HFFc6 (cell line): ENCODE measurements at regions not wholly inside any gene's neighbourhood (a gene's known extent, or its start where the extent isn't known, plus 50 kb on each side); places are given as distances from the start of the nearest gene placed in this dataset.

Experiments used
- DNase-seq: peaks from one replicate; pipeline ENCODE4 v3.0.0-alpha.2; 2018
- H3K27ac Mint-ChIP-seq: 2 replicates; pipeline ENCODE4 v1.8.0; 2020; ENCODE audit warnings: mild to moderate bottlenecking, mixed read lengths
- H3K27me3 Mint-ChIP-seq: 2 replicates; pipeline ENCODE4 v1.8.0; 2021; ENCODE audit warnings: mild to moderate bottlenecking, moderate library complexity, mixed read lengths; ENCODE audit not compliant: insufficient read depth
- H3K36me3 Mint-ChIP-seq: 2 replicates; pipeline ENCODE4 v1.8.0; 2021; ENCODE audit warnings: low read depth, mixed read lengths
- H3K4me1 Mint-ChIP-seq: 2 replicates; pipeline ENCODE4 v1.8.0; 2020; ENCODE audit warnings: low read depth, mixed read lengths
- H3K4me3 Mint-ChIP-seq: 2 replicates; pipeline ENCODE4 v1.8.0; 2020; ENCODE audit warnings: mild to moderate bottlenecking, moderate library complexity, mixed read lengths
- H3K9me3 Mint-ChIP-seq: 2 replicates; pipeline ENCODE4 v1.8.0; 2020; ENCODE audit warnings: mild to moderate bottlenecking, mixed read lengths
- TF ChIP-seq, protein P1 (sequence below): fragments of 200-600 bp; sonication (generic); IDR thresholded peaks from 2 replicates; pipeline ENCODE4 v1.5.0; 2021; ENCODE audit warnings: antibody characterized with exemption, mild to moderate bottlenecking

DNA sequence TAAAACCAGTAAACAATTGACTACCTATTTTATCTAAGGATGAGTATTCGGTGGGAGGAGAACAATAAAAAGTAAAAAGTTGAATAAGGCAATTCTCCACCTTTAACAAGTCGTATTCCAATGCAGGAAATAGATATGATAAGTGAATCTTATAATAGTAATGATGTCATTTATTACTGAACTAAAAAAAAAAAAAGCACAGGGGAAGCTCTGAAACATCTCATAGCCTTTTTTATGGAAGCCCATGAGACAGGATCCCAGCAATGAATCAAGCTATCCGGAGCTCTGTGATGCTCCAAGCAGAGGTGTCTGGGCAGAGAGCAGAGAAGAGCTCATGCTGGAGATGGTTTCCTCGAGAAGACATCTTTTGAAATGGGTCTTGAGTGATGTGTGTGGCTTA is 376.0 kb downstream of the ICE1 start:
- Mint-ChIP-seq H3K27me3 (peaks cover 3% of the 10 kb centered on the region; the same call in 1 of the 2 replicates), H3K4me1 (no peaks in the 10 kb centered on the region), H3K9me3 (peaks cover 56% of the 10 kb centered on the region), H3K4me3 (no peak overlapping the region), H3K27ac (no peak overlapping the region), H3K36me3 (peaks cover 4% of the 10 kb centered on the region; the same call in 1 of the 2 replicates)
- no peak for DNase-seq
- TF ChIP-seq, protein P1, sequence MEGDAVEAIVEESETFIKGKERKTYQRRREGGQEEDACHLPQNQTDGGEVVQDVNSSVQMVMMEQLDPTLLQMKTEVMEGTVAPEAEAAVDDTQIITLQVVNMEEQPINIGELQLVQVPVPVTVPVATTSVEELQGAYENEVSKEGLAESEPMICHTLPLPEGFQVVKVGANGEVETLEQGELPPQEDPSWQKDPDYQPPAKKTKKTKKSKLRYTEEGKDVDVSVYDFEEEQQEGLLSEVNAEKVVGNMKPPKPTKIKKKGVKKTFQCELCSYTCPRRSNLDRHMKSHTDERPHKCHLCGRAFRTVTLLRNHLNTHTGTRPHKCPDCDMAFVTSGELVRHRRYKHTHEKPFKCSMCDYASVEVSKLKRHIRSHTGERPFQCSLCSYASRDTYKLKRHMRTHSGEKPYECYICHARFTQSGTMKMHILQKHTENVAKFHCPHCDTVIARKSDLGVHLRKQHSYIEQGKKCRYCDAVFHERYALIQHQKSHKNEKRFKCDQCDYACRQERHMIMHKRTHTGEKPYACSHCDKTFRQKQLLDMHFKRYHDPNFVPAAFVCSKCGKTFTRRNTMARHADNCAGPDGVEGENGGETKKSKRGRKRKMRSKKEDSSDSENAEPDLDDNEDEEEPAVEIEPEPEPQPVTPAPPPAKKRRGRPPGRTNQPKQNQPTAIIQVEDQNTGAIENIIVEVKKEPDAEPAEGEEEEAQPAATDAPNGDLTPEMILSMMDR: no peak

DNA sequence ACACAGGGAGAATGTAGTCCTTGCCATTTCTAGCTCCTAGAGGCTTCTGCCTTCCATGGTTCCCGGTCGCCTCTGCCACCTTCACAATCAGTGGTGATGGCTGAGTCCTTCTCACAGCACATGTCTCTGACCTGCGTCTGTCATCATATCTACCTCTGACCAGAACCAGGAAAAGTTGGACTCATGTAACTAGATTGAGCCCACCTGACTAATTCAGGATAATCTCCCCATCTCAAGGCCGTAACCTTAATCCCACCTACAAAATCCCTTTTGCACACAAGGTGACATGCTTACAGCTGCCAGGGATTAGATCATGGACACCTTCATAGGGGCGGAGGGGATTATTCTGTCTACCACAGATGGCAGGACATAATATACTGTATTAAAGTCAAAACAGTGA is 375.6 kb downstream of the ICE1 start:
- Mint-ChIP-seq H3K27ac (no peak overlapping the region), H3K4me3 (no peak overlapping the region), H3K9me3 (peaks cover 56% of the 10 kb centered on the region), H3K36me3 (peaks cover 3% of the 10 kb centered on the region; the same call in 1 of the 2 replicates), H3K4me1 (no peaks in the 10 kb centered on the region), H3K27me3 (peaks cover 1% of the 10 kb centered on the region; the same call in 1 of the 2 replicates)
- TF ChIP-seq, protein P1: no peak
- DNase-seq: no peak

DNA sequence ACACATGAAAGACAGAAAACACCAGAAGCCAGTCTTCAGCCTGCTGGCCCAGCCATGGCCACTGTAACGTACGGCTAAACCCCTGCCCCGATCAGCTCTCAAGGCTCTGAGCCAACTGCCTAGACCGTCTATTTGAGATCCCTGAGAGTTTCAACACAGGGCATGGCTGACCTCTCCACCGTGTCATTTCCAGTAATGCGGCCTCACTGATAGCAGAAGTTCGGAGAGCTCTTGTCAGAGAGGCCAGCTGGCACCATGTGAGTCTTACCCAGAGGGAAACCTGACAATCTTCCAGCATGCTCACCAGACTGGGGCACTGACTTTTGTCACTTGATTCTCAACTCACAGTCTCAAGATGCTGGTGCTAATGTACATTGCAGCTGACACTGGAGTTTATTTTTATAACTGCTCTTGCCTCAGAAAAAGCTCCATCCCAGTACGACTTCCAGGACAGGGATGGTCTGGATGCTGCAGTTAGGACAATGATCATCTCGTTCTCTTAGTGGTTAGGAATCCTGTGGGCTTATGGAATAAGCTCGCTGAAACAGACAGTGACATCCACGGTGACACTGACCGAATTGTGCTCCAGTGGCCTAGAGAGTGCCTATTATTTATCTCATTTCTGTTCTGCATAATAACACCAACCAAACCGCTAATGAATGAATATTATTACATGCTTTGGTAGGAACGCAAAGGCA is 372.7 kb downstream of the ICE1 start:
- Mint-ChIP-seq H3K27ac (no peak overlapping the region), H3K27me3 (no peaks in the 10 kb centered on the region; the same call in 1 of the 2 replicates), H3K4me3 (no peak overlapping the region), H3K9me3 (peaks cover 47% of the 10 kb centered on the region), H3K36me3 (no peaks in the 10 kb centered on the region), H3K4me1 (no peaks in the 10 kb centered on the region)
- no peak for DNase-seq
- TF ChIP-seq, protein P1: no peak

DNA sequence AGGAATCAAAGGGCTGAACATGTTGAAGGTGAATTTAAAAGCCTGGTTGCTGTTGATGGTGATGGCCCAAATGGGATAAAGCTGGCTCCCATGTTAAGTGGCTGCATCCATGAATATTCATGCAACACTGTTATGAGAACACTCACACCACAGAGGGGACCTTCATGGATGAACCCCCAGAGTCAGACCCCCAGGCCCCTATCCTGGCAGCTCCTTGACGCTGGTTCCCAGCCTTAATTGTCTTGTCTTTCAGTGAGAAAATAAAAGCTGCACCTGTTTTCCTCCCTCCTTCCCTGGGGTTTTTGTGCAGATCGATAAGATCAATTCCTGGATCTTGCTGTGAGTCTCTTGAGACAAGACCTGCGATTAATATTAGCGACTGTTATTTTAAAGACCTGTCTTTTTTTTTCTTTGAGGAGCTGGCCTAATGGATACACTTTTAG is 371.7 kb downstream of the ICE1 start:
- no peak for DNase-seq
- no peaks in the 10 kb centered on the region; the same call in 1 of the 2 replicates for H3K27me3 Mint-ChIP-seq
- TF ChIP-seq, protein P1: no peak
- H3K4me3 Mint-ChIP-seq: no peak overlapping the region
- H3K27ac Mint-ChIP-seq: no peak overlapping the region
- peaks cover 50% of the 10 kb centered on the region for H3K9me3 Mint-ChIP-seq
- H3K4me1 Mint-ChIP-seq: no peaks in the 10 kb centered on the region
- H3K36me3 Mint-ChIP-seq: no peaks in the 10 kb centered on the region

DNA sequence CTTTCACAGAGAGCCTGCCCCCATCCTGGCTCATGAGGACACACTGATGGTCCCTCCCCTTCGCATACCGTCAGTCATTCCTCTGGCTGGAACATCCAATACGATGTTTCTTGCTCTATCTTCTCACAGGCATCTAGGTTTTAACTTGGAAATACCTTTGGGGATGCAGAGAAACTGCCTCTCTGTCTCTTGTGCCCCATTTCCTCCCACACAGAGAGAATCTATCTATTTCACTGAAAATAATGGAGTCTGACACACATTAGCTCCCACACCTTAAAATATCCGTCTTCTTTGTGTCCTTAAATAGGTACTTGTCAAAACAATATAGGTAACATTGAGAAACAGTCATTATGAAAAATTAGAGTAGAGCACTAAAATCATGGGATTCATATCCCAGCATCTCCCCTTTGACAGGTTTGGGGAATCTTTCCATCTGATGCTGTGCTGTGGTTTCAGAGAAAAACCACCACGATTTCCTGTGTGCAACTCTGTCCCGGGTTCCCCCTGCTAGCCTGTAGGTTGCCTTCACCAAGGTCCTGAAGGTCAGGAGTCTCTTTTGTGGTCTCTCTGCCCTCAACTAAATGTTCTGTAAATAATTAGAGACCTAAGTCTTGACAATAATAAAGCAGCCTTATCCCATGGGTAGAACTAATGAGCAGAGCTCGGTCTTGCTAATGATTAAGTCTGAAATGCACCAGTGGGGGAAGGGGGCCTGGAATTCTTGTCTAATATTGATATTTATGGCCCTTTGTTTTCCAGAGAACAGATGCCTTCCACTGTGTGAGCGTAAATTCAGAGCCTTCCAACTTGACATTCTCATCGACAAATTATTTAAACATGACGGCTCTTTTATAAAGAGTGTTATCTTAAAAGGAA is 371.0 kb downstream of the ICE1 start:
- TF ChIP-seq, protein P1: no peak
- H3K4me1 Mint-ChIP-seq: no peaks in the 10 kb centered on the region
- no peak overlapping the region for H3K27ac Mint-ChIP-seq

More for the DNA sequence above, 371.0 kb downstream of the ICE1 start:
- DNase-seq: no peak
- no peak overlapping the region for H3K4me3 Mint-ChIP-seq
- H3K9me3 Mint-ChIP-seq: peaks cover 55% of the 10 kb centered on the region
- H3K27me3 Mint-ChIP-seq: no peaks in the 10 kb centered on the region; the same call in 1 of the 2 replicates
- no peaks in the 10 kb centered on the region for H3K36me3 Mint-ChIP-seq
